ENCODE measurements at regions not wholly inside any gene's neighbourhood (a gene's known extent, or its start where the extent isn't known, plus 50 kb on each side); places are given as distances from the start of the nearest gene placed in this dataset.

GRCh38 chr2:220432645-220433044 lies 805.2 kb downstream of the SLC4A3 start:
- no peak overlapping the region for H3K27ac ChIP-seq (ENCODE audit: low read length)
- no peaks in the 10 kb centered on the region for H3K27me3 ChIP-seq (ENCODE audit: control insufficient read depth, insufficient read depth, low read length)
- DNase-seq, result no peak
- H3K9me3 ChIP-seq (replicated peaks; ENCODE audit: control insufficient read depth, low read depth, low read length), result no peaks in the 10 kb centered on the region
- no CpG with 5 or more reads among the region's 2 CpGs for WGBS (ENCODE audit: insufficient coverage)
- no peaks in the 10 kb centered on the region for H3K4me1 ChIP-seq (ENCODE audit: control insufficient read depth, insufficient read depth, low read length)
- H3K4me3 ChIP-seq (ENCODE audit: low read length), result no peak overlapping the region
- no peaks in the 10 kb centered on the region for H3K36me3 ChIP-seq (ENCODE audit: control insufficient read depth, insufficient read depth, low read length)

DNA sequence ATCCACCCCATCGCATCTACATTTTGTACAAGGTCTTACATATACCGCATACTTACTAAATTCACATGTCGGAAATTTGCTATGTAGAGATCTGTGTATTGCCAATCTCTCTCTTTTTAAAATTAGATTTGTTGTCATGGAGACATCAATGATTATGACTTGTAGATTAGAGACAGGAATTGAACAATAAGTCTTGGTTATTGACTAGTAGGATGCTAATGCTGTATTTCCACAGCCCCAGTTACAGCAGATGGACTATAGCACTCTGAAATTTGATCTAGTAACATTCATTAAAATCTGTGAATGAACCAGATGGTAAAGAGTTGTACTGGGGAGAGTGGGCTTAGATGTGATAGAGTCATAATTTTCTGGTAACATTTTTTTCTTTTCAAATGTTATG lies 805.7 kb downstream of the SLC4A3 start:
- Histone ChIP-seq H3K36me3 (ENCODE audit: control insufficient read depth, insufficient read depth, low read length) (no peaks in the 10 kb centered on the region), H3K27ac (ENCODE audit: low read length) (no peak overlapping the region), H3K27me3 (ENCODE audit: control insufficient read depth, insufficient read depth, low read length) (no peaks in the 10 kb centered on the region), H3K4me1 (ENCODE audit: control insufficient read depth, insufficient read depth, low read length) (no peaks in the 10 kb centered on the region), H3K9me3 (replicated peaks; ENCODE audit: control insufficient read depth, low read depth, low read length) (no peaks in the 10 kb centered on the region), H3K4me3 (ENCODE audit: low read length) (no peak overlapping the region)
- DNase-seq, result no peak
- no CpG with 5 or more reads among the region's 3 CpGs for WGBS (ENCODE audit: insufficient coverage)

- no peaks in the 10 kb centered on the region for H3K9me3 ChIP-seq (replicated peaks; ENCODE audit: control insufficient read depth, low read depth, low read length)
- H3K4me3 ChIP-seq (ENCODE audit: low read length), result no peak overlapping the region
- no peak for DNase-seq
- H3K36me3 ChIP-seq (ENCODE audit: control insufficient read depth, insufficient read depth, low read length), result no peaks in the 10 kb centered on the region
- no peaks in the 10 kb centered on the region for H3K4me1 ChIP-seq (ENCODE audit: control insufficient read depth, insufficient read depth, low read length)
- WGBS (ENCODE audit: insufficient coverage), result no CpG with 5 or more reads among the region's 2 CpGs
- H3K27ac ChIP-seq (ENCODE audit: low read length), result no peak overlapping the region
- no peaks in the 10 kb centered on the region for H3K27me3 ChIP-seq (ENCODE audit: control insufficient read depth, insufficient read depth, low read length)
Measured at GRCh38 chr2:220434385-220434784, 807.0 kb downstream of the SLC4A3 start.

GRCh38 chr2:220437938-220438337 lies 810.5 kb downstream of the SLC4A3 start:
- no CpG with 5 or more reads among the region's 2 CpGs for WGBS (ENCODE audit: insufficient coverage)
- DNase-seq, result no peak
- no peaks in the 10 kb centered on the region for H3K36me3 ChIP-seq (ENCODE audit: control insufficient read depth, insufficient read depth, low read length)
- no peak overlapping the region for H3K4me3 ChIP-seq (ENCODE audit: low read length)
- H3K27me3 ChIP-seq (ENCODE audit: control insufficient read depth, insufficient read depth, low read length), result no peaks in the 10 kb centered on the region
- no peaks in the 10 kb centered on the region for H3K9me3 ChIP-seq (replicated peaks; ENCODE audit: control insufficient read depth, low read depth, low read length)
- H3K27ac ChIP-seq (ENCODE audit: low read length), result no peak overlapping the region
- H3K4me1 ChIP-seq (ENCODE audit: control insufficient read depth, insufficient read depth, low read length), result no peaks in the 10 kb centered on the region

- WGBS (ENCODE audit: insufficient coverage), result no CpG with 5 or more reads among the region's 2 CpGs
- no peak for DNase-seq
- no peaks in the 10 kb centered on the region for H3K27me3 ChIP-seq (ENCODE audit: control insufficient read depth, insufficient read depth, low read length)
- H3K4me3 ChIP-seq (ENCODE audit: low read length), result no peak overlapping the region
- H3K27ac ChIP-seq (ENCODE audit: low read length), result no peak overlapping the region
- no peaks in the 10 kb centered on the region for H3K9me3 ChIP-seq (replicated peaks; ENCODE audit: control insufficient read depth, low read depth, low read length)
- H3K4me1 ChIP-seq (ENCODE audit: control insufficient read depth, insufficient read depth, low read length), result no peaks in the 10 kb centered on the region
- no peaks in the 10 kb centered on the region for H3K36me3 ChIP-seq (ENCODE audit: control insufficient read depth, insufficient read depth, low read length)
Measured at GRCh38 chr2:220440731-220441130, 813.3 kb downstream of the SLC4A3 start.

- DNase-seq, result no peak
- no CpG with 5 or more reads among the region's 3 CpGs for WGBS (ENCODE audit: insufficient coverage)
- H3K4me3 ChIP-seq (ENCODE audit: low read length), result no peak overlapping the region
Measured at GRCh38 chr2:220441404-220441803, 814.0 kb downstream of the SLC4A3 start.

GRCh38 chr2:220442012-220442411 lies 814.6 kb downstream of the SLC4A3 start:
- 97% methylated on average over 3 of the region's 3 CpGs for WGBS (ENCODE audit: insufficient coverage)
- no peaks in the 10 kb centered on the region for H3K36me3 ChIP-seq (ENCODE audit: control insufficient read depth, insufficient read depth, low read length)
- H3K9me3 ChIP-seq (replicated peaks; ENCODE audit: control insufficient read depth, low read depth, low read length), result no peaks in the 10 kb centered on the region
- no peaks in the 10 kb centered on the region for H3K4me1 ChIP-seq (ENCODE audit: control insufficient read depth, insufficient read depth, low read length)
- H3K27me3 ChIP-seq (ENCODE audit: control insufficient read depth, insufficient read depth, low read length), result no peaks in the 10 kb centered on the region
- H3K27ac ChIP-seq (ENCODE audit: low read length), result no peak overlapping the region
- no peak for DNase-seq
- no peak overlapping the region for H3K4me3 ChIP-seq (ENCODE audit: low read length)

More at GRCh38 chr2:220441404-220441803, 814.0 kb downstream of the SLC4A3 start:
- Histone ChIP-seq H3K36me3 (ENCODE audit: control insufficient read depth, insufficient read depth, low read length) (no peaks in the 10 kb centered on the region), H3K9me3 (replicated peaks; ENCODE audit: control insufficient read depth, low read depth, low read length) (no peaks in the 10 kb centered on the region), H3K27me3 (ENCODE audit: control insufficient read depth, insufficient read depth, low read length) (no peaks in the 10 kb centered on the region), H3K27ac (ENCODE audit: low read length) (no peak overlapping the region), H3K4me1 (ENCODE audit: control insufficient read depth, insufficient read depth, low read length) (no peaks in the 10 kb centered on the region)

DNA sequence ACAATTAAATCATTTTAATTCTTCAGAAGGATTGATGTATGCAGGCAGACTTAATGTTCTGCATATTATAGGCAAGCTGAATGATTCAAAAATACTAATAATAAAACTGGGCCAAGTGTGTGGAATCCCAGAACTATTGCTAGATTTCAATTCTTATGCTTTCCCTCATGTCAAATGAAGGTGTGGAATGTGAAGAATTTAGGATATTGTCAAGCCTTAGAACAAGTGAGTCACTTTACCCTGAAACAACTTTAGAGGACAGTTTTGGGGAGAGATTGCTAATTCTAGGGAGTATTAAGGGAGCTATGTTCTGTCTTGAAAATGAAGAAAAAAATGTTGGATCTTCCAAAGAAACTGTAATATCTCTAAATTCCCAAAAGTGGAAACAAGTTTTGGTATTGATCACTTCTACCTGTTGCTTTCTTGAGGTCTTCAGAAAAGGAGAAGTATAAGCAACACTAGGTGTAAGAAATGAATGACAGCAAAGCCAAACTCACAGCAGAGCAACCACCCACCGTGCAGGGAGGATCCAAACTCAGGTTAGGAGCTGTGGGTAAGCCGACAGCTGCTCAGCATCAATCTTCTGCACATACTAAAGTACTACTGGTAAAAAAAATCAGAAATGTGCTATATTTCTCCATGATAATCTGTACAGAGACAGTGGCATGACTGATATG lies 818.1 kb downstream of the SLC4A3 start:
- WGBS (ENCODE audit: insufficient coverage), result no CpG with 5 or more reads among the region's 2 CpGs
- Histone ChIP-seq H3K4me3 (ENCODE audit: low read length) (no peak overlapping the region), H3K9me3 (replicated peaks; ENCODE audit: control insufficient read depth, low read depth, low read length) (no peaks in the 10 kb centered on the region), H3K4me1 (ENCODE audit: control insufficient read depth, insufficient read depth, low read length) (no peaks in the 10 kb centered on the region), H3K27ac (ENCODE audit: low read length) (no peak overlapping the region), H3K27me3 (ENCODE audit: control insufficient read depth, insufficient read depth, low read length) (no peaks in the 10 kb centered on the region), H3K36me3 (ENCODE audit: control insufficient read depth, insufficient read depth, low read length) (no peaks in the 10 kb centered on the region)
- DNase-seq, result no peak

GRCh38 chr2:220446106-220446712 lies 818.8 kb downstream of the SLC4A3 start:
- WGBS (ENCODE audit: insufficient coverage), result 90% methylated on average over 7 of the region's 8 CpGs
- DNase-seq, result no peak
- Histone ChIP-seq H3K27me3 (ENCODE audit: control insufficient read depth, insufficient read depth, low read length) (no peaks in the 10 kb centered on the region), H3K4me3 (ENCODE audit: low read length) (no peak overlapping the region), H3K36me3 (ENCODE audit: control insufficient read depth, insufficient read depth, low read length) (no peaks in the 10 kb centered on the region), H3K27ac (ENCODE audit: low read length) (no peak overlapping the region), H3K4me1 (ENCODE audit: control insufficient read depth, insufficient read depth, low read length) (no peaks in the 10 kb centered on the region), H3K9me3 (replicated peaks; ENCODE audit: control insufficient read depth, low read depth, low read length) (no peaks in the 10 kb centered on the region)

DNA sequence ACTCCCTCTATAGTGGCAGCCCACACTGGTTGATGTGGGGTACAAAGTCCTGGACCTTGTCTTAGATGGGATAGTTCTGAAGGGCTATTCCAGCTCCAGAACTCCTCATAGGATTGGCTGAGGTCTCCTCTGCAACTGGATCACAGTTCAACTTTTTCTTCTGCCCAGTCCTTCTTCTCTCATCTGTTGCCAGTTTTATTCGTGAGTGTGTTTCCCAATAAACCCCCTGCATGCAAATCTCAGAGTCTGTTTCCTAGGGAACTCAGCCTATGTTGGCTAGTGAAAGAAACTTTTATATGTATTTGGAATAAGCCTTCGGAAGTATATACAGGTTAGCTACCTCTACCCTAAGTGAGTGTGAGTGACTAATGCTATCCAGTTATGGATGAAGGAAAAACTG lies 823.4 kb downstream of the SLC4A3 start:
- H3K4me1 ChIP-seq (ENCODE audit: control insufficient read depth, insufficient read depth, low read length), result no peaks in the 10 kb centered on the region
- H3K27ac ChIP-seq (ENCODE audit: low read length), result no peak overlapping the region
- no peaks in the 10 kb centered on the region for H3K36me3 ChIP-seq (ENCODE audit: control insufficient read depth, insufficient read depth, low read length)
- DNase-seq, result peak; percentile 11
- H3K4me3 ChIP-seq (ENCODE audit: low read length), result no peak overlapping the region
- no CpG with 5 or more reads among the region's 2 CpGs for WGBS (ENCODE audit: insufficient coverage)
- H3K9me3 ChIP-seq (replicated peaks; ENCODE audit: control insufficient read depth, low read depth, low read length), result no peaks in the 10 kb centered on the region
- H3K27me3 ChIP-seq (ENCODE audit: control insufficient read depth, insufficient read depth, low read length), result no peaks in the 10 kb centered on the region

Data from muscle of leg (tissue), 3 donors.